GM10248 (cell line): ENCODE measurements at regions not wholly inside any gene's neighbourhood (a gene's known extent, or its start where the extent isn't known, plus 50 kb on each side); places are given as distances from the start of the nearest gene placed in this dataset.
"Not testable (repeated sequence)": the region's sequence is repeated elsewhere in the genome, so short reads cannot be mapped to it uniquely, and the experiment has no call there.

Experiments used
- CTCF ChIA-PET: fragments of 300-600 bp; sonication (Branson Sonifier 250); formaldehyde crosslinking; extraction: SDS; loops from one replicate; lab custom pipeline; 2021; ENCODE audit warnings: antibody characterized with exemption; lab: Yijun Ruan, JAX
- POLR2A ChIA-PET: fragments of 350-650 bp; sonication (Branson Sonifier 250); formaldehyde crosslinking; extraction: SDS; loops from one replicate; lab custom pipeline; 2020; ENCODE audit warnings: antibody characterized with exemption; lab: Yijun Ruan, JAX
- DNase-seq: peaks from one replicate; pipeline ENCODE4 v3.0.0; 2012; ENCODE audit errors: extremely low spot score
- CTCF ChIP-seq: IDR thresholded peaks from 2 replicates; pipeline ENCODE4 v1.5.1; 2012; ENCODE audit warnings: mild to moderate bottlenecking, low read depth; ENCODE audit errors: extremely low read depth, missing control alignments, control extremely low read depth

- no peak for TF ChIP-seq CTCF
- DNase-seq = no peak
- CTCF ChIA-PET = interaction anchor here (1.4 kb wide), 1 partner anchor 13 kb away, joined by 3 read pairs; no protein-coding TSS in a partner anchor
- POLR2A ChIA-PET = no interaction called here
Measured at GRCh38 chr14:21807975-21808374, 134.4 kb upstream of the OR4E1 start.

GRCh38 chr14:21804981-21805380 is 131.4 kb upstream of the OR4E1 start:
- TF ChIP-seq CTCF = no peak
- no peak for DNase-seq
- CTCF ChIA-PET = interaction anchor here (1.2 kb wide), 1 partner anchor 13 kb away, joined by 4 read pairs; no protein-coding TSS in a partner anchor
- POLR2A ChIA-PET = no interaction called here

- ChIA-PET CTCF (interaction anchor here (1.4 kb wide), 1 partner anchor 9 kb away, joined by 4 read pairs; no protein-coding TSS in a partner anchor), POLR2A (no interaction called here)
- DNase-seq = no peak
- TF ChIP-seq CTCF = no peak
Measured at GRCh38 chr14:21802441-21802840, 128.8 kb upstream of the OR4E1 start.

- no peak for TF ChIP-seq CTCF
- ChIA-PET CTCF (interaction anchor here (1.0 kb wide), 1 partner anchor 12 kb away, joined by 3 read pairs; no protein-coding TSS in a partner anchor), POLR2A (no interaction called here)
- DNase-seq = no peak
Measured at GRCh38 chr14:21796916-21797315, 123.3 kb upstream of the OR4E1 start.

- DNase-seq = no peak
- POLR2A ChIA-PET = no interaction called here
- CTCF ChIA-PET = interaction anchor here (1.4 kb wide), 1 partner anchor 13 kb away, joined by 3 read pairs; no protein-coding TSS in a partner anchor
- no peak for TF ChIP-seq CTCF
Measured at GRCh38 chr14:21795456-21795855, 121.8 kb upstream of the OR4E1 start.

- DNase-seq = no peak
- ChIA-PET POLR2A (no interaction called here), CTCF (interaction anchor here (1.4 to 1.8 kb wide), 2 partner anchors 10 to 13 kb away, joined by 4 to 7 read pairs; no protein-coding TSS in a partner anchor)
- no peak for TF ChIP-seq CTCF
Measured at GRCh38 chr14:21791749-21792148, 118.1 kb upstream of the OR4E1 start.

GRCh38 chr14:21788687-21789086 is 115.1 kb upstream of the OR4E1 start:
- POLR2A ChIA-PET, DNase-seq, CTCF ChIA-PET: not testable (repeated sequence)

GRCh38 chr14:21787242-21787641 is 113.6 kb upstream of the OR4E1 start:
- CTCF ChIA-PET, DNase-seq, POLR2A ChIA-PET: not testable (repeated sequence)
